NCI-H2196 treated with DMSO at 0.1 percent for 48 hours (cell line): ENCODE measurements at regions not wholly inside any gene's neighbourhood (a gene's known extent, or its start where the extent isn't known, plus 50 kb on each side); places are given as distances from the start of the nearest gene placed in this dataset.

ENCODE experiments used
- DNase-seq: peaks from one replicate; lab custom pipeline; 2025; ENCODE audit not compliant: unreplicated experiment; lab: John Stamatoyannopoulos, UW

GRCh38 chr2:51105811-51106210 is 73.9 kb upstream of the NRXN1 start:
- DNase-seq = no peak

- no peak for DNase-seq
Measured at GRCh38 chr2:51103205-51103604, 71.3 kb upstream of the NRXN1 start.

GRCh38 chr2:51093016-51093415 is 61.1 kb upstream of the NRXN1 start:
- DNase-seq = no peak

- DNase-seq = no peak
Measured at GRCh38 chr2:51085420-51086068, 53.6 kb upstream of the NRXN1 start.

DNA sequence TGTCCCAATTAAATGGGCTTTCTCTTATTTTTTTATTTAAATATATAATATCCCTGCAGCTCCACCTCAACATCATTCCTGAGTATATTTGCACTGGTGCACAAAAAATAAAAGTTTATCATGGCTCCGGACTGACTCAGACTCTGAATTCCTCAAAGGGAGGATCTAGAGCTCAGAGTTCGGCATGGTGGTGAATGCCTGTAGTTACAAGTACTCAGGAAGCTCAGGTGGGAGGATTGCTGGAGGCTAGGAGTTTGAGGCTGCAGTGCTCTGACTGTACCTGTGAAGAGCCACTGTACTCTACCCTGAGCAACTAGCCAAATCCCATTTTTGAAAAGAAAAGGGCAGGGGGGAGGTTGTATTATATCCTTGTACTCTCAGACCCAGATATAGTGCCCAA is 52.8 kb upstream of the NRXN1 start:
- DNase-seq = no peak
